ENCODE measurements at regions not wholly inside any gene's neighbourhood (a gene's known extent, or its start where the extent isn't known, plus 50 kb on each side); places are given as distances from the start of the nearest gene placed in this dataset.

- DNase-seq = no peak
- H3K36me3 Mint-ChIP-seq = no peaks in the 10 kb centered on the region
- CTCF ChIA-PET = interaction anchor here (1.1 kb wide), 1 partner anchor 10 kb away, joined by 3 read pairs; no protein-coding TSS in a partner anchor
- H3K4me1 Mint-ChIP-seq = no peaks in the 10 kb centered on the region
- H3K27me3 Mint-ChIP-seq = no peaks in the 10 kb centered on the region
- peaks cover 15% of the 10 kb centered on the region for H3K9me3 Mint-ChIP-seq
- H3K4me3 Mint-ChIP-seq = no peak overlapping the region
- no peak overlapping the region for H3K27ac Mint-ChIP-seq
Observed at GRCh38 chr9:4404156-4404555, 86.1 kb upstream of the SLC1A1 start.

- no peaks in the 10 kb centered on the region for H3K4me1 Mint-ChIP-seq
- H3K9me3 Mint-ChIP-seq = peaks cover 15% of the 10 kb centered on the region
- H3K4me3 Mint-ChIP-seq = no peak overlapping the region
- CTCF ChIA-PET = no interaction called here
- no peaks in the 10 kb centered on the region for H3K27me3 Mint-ChIP-seq
- no peak for DNase-seq
- no peak overlapping the region for H3K27ac Mint-ChIP-seq
- H3K36me3 Mint-ChIP-seq = no peaks in the 10 kb centered on the region
Observed at GRCh38 chr9:4402501-4402900, 87.8 kb upstream of the SLC1A1 start.

GRCh38 chr9:4400731-4401130 lies 89.5 kb upstream of the SLC1A1 start:
- no peak overlapping the region for H3K27ac Mint-ChIP-seq
- DNase-seq = no peak
- no peaks in the 10 kb centered on the region for H3K27me3 Mint-ChIP-seq
- no peaks in the 10 kb centered on the region for H3K36me3 Mint-ChIP-seq
- H3K9me3 Mint-ChIP-seq = peaks cover 15% of the 10 kb centered on the region
- no peak overlapping the region for H3K4me3 Mint-ChIP-seq
- H3K4me1 Mint-ChIP-seq = no peaks in the 10 kb centered on the region
- CTCF ChIA-PET = no interaction called here

- Mint-ChIP-seq H3K4me3 (no peak overlapping the region), H3K27ac (no peak overlapping the region), H3K9me3 (peaks cover 10% of the 10 kb centered on the region), H3K36me3 (no peaks in the 10 kb centered on the region), H3K4me1 (no peaks in the 10 kb centered on the region), H3K27me3 (no peaks in the 10 kb centered on the region)
- CTCF ChIA-PET = no interaction called here
- no peak for DNase-seq
Observed at GRCh38 chr9:4397917-4398316, 92.4 kb upstream of the SLC1A1 start.

- no peaks in the 10 kb centered on the region for H3K9me3 Mint-ChIP-seq
- no peaks in the 10 kb centered on the region for H3K36me3 Mint-ChIP-seq
- no peak overlapping the region for H3K27ac Mint-ChIP-seq
- DNase-seq = no peak
- CTCF ChIA-PET = interaction anchor here (0.6 kb wide), 1 partner anchor 10 kb away, joined by 3 read pairs; no protein-coding TSS in a partner anchor
- H3K27me3 Mint-ChIP-seq = peaks cover 4% of the 10 kb centered on the region
- no peaks in the 10 kb centered on the region for H3K4me1 Mint-ChIP-seq
- H3K4me3 Mint-ChIP-seq = no peak overlapping the region
Observed at GRCh38 chr9:4393806-4394523, 94.1 kb upstream of the GLIS3 start.

- Mint-ChIP-seq H3K27me3 (peaks cover 9% of the 10 kb centered on the region), H3K36me3 (no peaks in the 10 kb centered on the region), H3K4me3 (no peak overlapping the region), H3K4me1 (no peaks in the 10 kb centered on the region), H3K27ac (no peak overlapping the region), H3K9me3 (no peaks in the 10 kb centered on the region)
- DNase-seq = no peak
- CTCF ChIA-PET = no interaction called here
Observed at GRCh38 chr9:4389755-4390154, 89.9 kb upstream of the GLIS3 start.

GRCh38 chr9:4389003-4389402 lies 89.1 kb upstream of the GLIS3 start:
- CTCF ChIA-PET = interaction anchor here (1.1 kb wide), 1 partner anchor 74 kb away, joined by 4 read pairs; no protein-coding TSS in a partner anchor
- Mint-ChIP-seq H3K4me1 (no peaks in the 10 kb centered on the region), H3K27ac (no peak overlapping the region), H3K27me3 (peaks cover 9% of the 10 kb centered on the region), H3K4me3 (no peak overlapping the region), H3K9me3 (no peaks in the 10 kb centered on the region), H3K36me3 (no peaks in the 10 kb centered on the region)
- DNase-seq = no peak

- Mint-ChIP-seq H3K27ac (no peak overlapping the region), H3K27me3 (peaks cover 9% of the 10 kb centered on the region), H3K9me3 (no peaks in the 10 kb centered on the region), H3K4me3 (no peak overlapping the region), H3K4me1 (no peaks in the 10 kb centered on the region), H3K36me3 (no peaks in the 10 kb centered on the region)
- DNase-seq = no peak
- CTCF ChIA-PET = no interaction called here
Observed at GRCh38 chr9:4386819-4387218, 87.0 kb upstream of the GLIS3 start.

- CTCF ChIA-PET = no interaction called here
Observed at GRCh38 chr9:4384750-4385149, 84.9 kb upstream of the GLIS3 start.

GRCh38 chr9:4382722-4383317 lies 83.0 kb upstream of the GLIS3 start:
- Mint-ChIP-seq H3K27ac (no peak overlapping the region), H3K36me3 (no peaks in the 10 kb centered on the region), H3K9me3 (no peaks in the 10 kb centered on the region), H3K4me1 (no peaks in the 10 kb centered on the region), H3K4me3 (no peak overlapping the region), H3K27me3 (peaks cover 5% of the 10 kb centered on the region)
- CTCF ChIA-PET = interaction anchor here (1.8 to 2.7 kb wide), 2 partner anchors 16 to 257 kb away, joined by 6 to 11 read pairs; no protein-coding TSS in a partner anchor
- DNase-seq = no peak

More at GRCh38 chr9:4384750-4385149, 84.9 kb upstream of the GLIS3 start:
- peaks cover 5% of the 10 kb centered on the region for H3K27me3 Mint-ChIP-seq
- DNase-seq = no peak
- no peak overlapping the region for H3K27ac Mint-ChIP-seq
- no peaks in the 10 kb centered on the region for H3K9me3 Mint-ChIP-seq
- no peaks in the 10 kb centered on the region for H3K36me3 Mint-ChIP-seq
- H3K4me3 Mint-ChIP-seq = no peak overlapping the region
- no peaks in the 10 kb centered on the region for H3K4me1 Mint-ChIP-seq

GRCh38 chr9:4381744-4382143 lies 81.9 kb upstream of the GLIS3 start:
- Mint-ChIP-seq H3K4me3 (no peak overlapping the region), H3K9me3 (no peaks in the 10 kb centered on the region), H3K27me3 (peaks cover 5% of the 10 kb centered on the region), H3K36me3 (no peaks in the 10 kb centered on the region), H3K27ac (no peak overlapping the region), H3K4me1 (no peaks in the 10 kb centered on the region)
- no peak for DNase-seq
- CTCF ChIA-PET = interaction anchor here (1.8 to 2.7 kb wide), 2 partner anchors 15 to 259 kb away, joined by 6 to 11 read pairs; no protein-coding TSS in a partner anchor

- Mint-ChIP-seq H3K4me3 (no peak overlapping the region), H3K27me3 (peaks cover 7% of the 10 kb centered on the region), H3K27ac (no peak overlapping the region), H3K9me3 (no peaks in the 10 kb centered on the region), H3K36me3 (no peaks in the 10 kb centered on the region), H3K4me1 (no peaks in the 10 kb centered on the region)
- DNase-seq = no peak
- CTCF ChIA-PET = interaction anchor here (2.7 kb wide), 1 partner anchor 14 kb away, joined by 11 read pairs; no protein-coding TSS in a partner anchor
Observed at GRCh38 chr9:4380406-4380805, 80.5 kb upstream of the GLIS3 start.

- Mint-ChIP-seq H3K27ac (no peak overlapping the region), H3K9me3 (no peaks in the 10 kb centered on the region), H3K4me3 (no peak overlapping the region), H3K36me3 (no peaks in the 10 kb centered on the region), H3K27me3 (peaks cover 7% of the 10 kb centered on the region), H3K4me1 (no peaks in the 10 kb centered on the region)
- no peak for DNase-seq
- CTCF ChIA-PET = interaction anchor here (0.5 to 1.1 kb wide), 3 partner anchors 55 to 62 kb away, joined by 3 to 5 read pairs (median 3); no protein-coding TSS in a partner anchor
Observed at GRCh38 chr9:4375424-4376200, 75.7 kb upstream of the GLIS3 start.

- CTCF ChIA-PET = no interaction called here
- Mint-ChIP-seq H3K27me3 (peaks cover 6% of the 10 kb centered on the region), H3K36me3 (no peaks in the 10 kb centered on the region), H3K4me1 (no peaks in the 10 kb centered on the region), H3K9me3 (no peaks in the 10 kb centered on the region), H3K27ac (no peak overlapping the region), H3K4me3 (no peak overlapping the region)
- no peak for DNase-seq
Observed at GRCh38 chr9:4371108-4371507, 71.2 kb upstream of the GLIS3 start.
